SHP77 treated with DMSO at 0.1 percent for 48 hours (cell line): ENCODE measurements at regions not wholly inside any gene's neighbourhood (a gene's known extent, or its start where the extent isn't known, plus 50 kb on each side); places are given as distances from the start of the nearest gene placed in this dataset.
"Not testable (repeated sequence)": the region's sequence is repeated elsewhere in the genome, so short reads cannot be mapped to it uniquely, and the experiment has no call there.

Experiments used
- DNase-seq: peaks from one replicate; lab custom pipeline; 2025; lab: John Stamatoyannopoulos, UW

- DNase-seq: no peak
Measured at GRCh38 chr1:168490306-168490705, 53.5 kb downstream of the XCL2 start.

DNA sequence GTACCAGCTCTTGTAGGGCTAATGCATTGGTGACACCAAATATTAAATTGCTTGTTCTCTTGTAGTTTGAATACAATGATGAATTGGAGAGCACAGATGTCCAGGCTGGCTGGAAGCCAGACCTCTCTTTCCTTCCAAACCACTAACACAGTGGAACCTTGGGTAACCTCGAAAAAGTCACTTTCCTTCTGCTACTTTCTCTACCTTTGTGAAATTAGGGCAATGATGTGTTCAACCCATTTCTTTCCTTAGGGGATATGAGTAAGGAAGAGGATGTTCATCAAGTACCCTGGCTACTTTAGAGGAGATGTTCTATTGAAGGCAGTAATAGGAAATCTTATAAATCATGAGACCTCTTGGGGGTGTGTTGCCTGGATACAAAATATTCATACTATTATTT lies 55.7 kb downstream of the XCL2 start:
- DNase-seq: peak; percentile 47

- DNase-seq: not testable (repeated sequence)
Measured at GRCh38 chr1:168486820-168487219, 57.0 kb downstream of the XCL2 start.

DNA sequence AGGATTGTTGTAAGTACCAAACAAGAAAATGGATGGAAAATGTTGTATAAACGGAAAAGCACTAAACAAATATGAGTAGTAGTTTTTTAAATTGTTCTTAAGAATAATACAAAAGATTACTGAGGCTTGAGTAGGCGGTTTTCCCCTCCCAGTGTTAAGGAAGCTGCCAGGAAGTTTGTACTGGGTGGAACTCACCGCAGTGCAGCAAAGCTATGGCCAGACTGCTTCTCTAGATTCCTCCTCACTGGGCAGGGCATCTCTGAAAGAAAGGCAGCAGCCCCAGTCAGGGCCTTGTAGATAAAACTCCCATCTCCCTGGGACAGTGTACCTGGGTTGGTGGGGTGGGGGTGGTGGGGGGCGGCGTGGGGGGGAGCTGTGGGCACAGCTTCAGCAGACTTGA lies 58.7 kb downstream of the XCL2 start:
- DNase-seq: no peak

DNA sequence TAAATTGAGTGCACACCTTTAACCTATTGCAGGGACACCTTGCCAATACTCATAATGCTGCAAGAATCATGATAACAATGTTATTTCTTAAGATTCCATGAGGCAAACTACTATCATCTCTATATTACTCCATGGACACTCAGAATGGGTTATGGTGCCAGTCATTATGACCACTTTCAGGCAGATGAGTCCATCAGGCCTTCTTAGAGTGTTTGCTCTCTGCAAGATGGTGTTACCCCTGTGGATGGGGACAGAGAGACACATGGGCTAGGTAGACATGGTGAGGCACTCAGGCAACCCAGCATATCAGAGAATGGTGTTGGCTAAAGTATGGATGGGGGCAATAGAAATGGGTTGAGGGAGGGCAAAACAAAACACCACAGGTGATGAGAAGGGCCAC lies 59.7 kb downstream of the XCL2 start:
- no peak for DNase-seq

DNA sequence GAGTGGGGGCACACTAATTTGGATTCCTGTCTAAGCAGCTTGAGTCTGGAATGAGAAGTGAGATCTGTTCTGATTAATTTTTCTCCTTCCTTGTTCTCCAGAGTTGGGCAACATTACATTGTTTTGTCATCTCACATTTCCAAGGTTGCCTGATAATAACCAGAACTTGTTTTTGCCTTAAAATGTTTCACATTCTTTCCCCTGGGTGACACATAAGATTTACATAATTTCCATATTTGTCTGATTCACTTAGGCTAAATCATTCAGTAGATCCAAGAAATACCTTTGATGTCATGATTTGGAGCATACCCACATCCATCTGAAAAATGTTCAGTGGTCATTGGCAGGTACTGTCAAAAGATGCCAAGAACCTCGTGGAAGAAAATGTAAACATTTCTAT lies 60.3 kb downstream of the XCL2 start:
- no peak for DNase-seq

- no peak for DNase-seq
Measured at GRCh38 chr1:168482106-168482505, 61.7 kb downstream of the XCL2 start.

DNA sequence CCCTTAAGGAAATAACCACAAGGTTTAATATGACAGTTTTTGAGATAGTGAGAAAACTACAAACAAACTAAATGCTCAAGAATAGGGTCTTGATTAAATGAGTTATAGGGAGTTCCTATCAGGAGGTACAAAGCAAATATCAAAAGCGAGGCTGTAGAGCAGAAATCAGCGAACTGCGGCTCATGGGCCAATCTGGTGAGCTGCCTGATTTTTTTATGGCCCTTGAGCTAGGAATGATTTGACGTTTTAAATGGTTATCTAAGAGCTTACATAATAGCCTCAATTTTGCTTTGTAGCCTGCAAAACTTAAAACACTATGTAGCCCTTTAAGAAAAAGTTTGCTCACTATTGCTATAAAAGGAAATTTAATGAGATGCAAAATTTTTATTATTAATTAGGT lies 62.2 kb downstream of the XCL2 start:
- DNase-seq: no peak

GRCh38 chr1:168480997-168481396 lies 62.8 kb downstream of the XCL2 start:
- DNase-seq: no peak

DNA sequence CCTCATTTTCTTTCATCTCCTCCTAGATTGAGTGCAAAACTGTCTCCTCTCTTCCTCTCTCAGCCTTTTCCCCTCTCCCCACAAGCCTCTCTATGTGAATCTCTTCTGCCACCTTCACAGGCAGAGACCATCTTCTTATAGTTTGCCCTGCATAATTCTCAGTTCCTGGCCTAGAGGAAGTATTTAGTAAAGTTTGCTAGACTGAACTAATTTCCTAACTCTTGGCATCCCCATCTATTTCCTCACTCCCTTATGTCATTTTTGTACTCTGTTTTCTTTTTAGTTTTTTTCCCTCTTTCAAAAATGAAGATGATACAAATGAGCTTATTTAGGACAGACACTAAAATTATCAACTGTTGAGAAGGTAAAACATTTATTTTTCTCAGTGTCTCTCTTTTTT lies 66.0 kb downstream of the XCL2 start:
- no peak for DNase-seq

DNA sequence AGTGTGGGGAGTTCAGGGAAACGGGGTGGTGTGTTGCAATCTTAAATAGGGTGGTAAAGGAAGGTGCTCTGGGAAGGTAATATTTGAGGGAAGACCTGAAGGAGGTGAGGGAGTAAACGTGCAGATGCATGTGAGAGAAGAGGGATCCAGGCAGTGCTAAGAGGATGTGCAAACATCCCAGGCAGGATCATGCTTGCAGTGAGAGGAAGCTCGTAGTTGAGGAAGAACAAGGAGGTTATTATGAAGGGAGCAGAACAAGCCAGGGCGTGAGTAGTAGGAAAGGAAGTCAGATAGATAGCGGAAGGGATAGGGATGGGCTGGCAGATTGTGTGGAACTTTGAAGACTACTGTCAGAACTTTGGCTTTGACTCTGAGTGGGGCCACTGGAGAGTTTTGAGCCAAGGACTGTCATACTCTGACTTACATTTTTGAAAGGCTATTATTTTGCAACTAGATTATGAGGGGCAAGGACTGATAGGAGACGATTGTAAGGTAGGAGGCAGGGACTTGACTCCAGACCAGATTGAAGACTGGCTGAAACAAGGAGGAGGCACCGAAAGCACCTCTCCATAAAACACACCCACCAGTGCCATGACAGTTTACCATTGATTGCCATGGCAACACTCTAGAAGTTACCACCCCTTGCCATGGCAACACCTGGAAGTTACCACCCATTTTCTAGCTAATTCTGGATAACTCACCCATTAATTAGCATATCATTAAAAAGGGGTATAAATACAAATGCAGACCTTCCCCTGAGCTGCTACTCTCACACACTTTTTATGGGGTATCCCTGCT lies 67.0 kb downstream of the XCL2 start:
- no peak for DNase-seq

- no peak for DNase-seq
Measured at GRCh38 chr1:168474322-168474721, 69.5 kb downstream of the XCL2 start.

DNA sequence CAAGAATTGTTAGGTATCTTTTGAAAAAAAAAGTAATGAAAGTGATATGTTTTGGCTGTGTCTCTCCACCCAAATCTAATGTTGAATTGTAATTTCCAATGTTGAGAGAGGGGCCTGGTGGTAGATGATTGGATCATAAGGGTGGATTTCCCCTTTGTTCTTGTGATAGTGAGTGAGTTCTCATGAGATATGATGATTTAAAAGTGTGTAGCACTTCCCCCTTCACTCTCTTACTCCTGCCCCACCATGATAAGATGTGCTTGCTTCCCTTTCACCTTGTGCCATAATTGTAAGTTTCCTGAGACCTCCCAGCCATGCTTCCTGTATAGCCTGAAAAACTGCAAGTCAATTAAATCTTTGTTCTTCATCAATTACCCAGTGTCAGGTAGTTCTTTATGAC lies 70.7 kb downstream of the XCL2 start:
- no peak for DNase-seq

- DNase-seq: no peak
Measured at GRCh38 chr1:168472223-168472622, 71.6 kb downstream of the XCL2 start.

- DNase-seq: no peak
Measured at GRCh38 chr1:168470901-168471431, 72.8 kb downstream of the XCL2 start.

- no peak for DNase-seq
Measured at GRCh38 chr1:168469690-168470089, 74.1 kb downstream of the XCL2 start.

- DNase-seq: no peak
Measured at GRCh38 chr1:168468822-168469221, 75.0 kb downstream of the XCL2 start.

GRCh38 chr1:168468042-168468809 lies 75.6 kb downstream of the XCL2 start:
- DNase-seq: no peak

GRCh38 chr1:168467452-168467851 lies 76.3 kb downstream of the XCL2 start:
- no peak for DNase-seq

- no peak for DNase-seq
Measured at GRCh38 chr1:168466714-168467131, 77.1 kb downstream of the XCL2 start.

GRCh38 chr1:168466092-168466713 lies 77.6 kb downstream of the XCL2 start:
- peak; percentile 98 for DNase-seq

- not testable (repeated sequence) for DNase-seq
Measured at GRCh38 chr1:168461108-168461507, 82.7 kb downstream of the XCL2 start.

DNA sequence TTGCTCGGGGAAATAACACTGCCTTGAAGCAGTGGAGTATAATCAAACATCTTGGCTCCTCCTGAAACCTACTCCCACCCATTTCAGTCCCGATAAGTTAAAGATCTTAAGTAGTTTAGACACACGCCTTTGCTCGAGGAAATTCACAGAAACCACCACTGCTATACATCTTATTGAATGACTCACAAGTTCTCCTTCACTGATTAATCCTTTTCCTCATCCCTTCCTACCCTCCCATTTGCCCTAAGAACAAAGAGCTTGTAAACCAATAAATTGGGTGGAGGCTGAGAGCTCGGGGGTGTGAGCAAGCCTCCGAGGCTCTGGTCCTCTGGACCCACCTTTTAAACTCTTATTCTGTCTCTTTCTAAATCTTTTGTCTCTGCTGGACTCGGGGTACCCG lies 86.5 kb downstream of the XCL2 start:
- DNase-seq: not testable (repeated sequence)
